ENCODE measurements at regions not wholly inside any gene's neighbourhood (a gene's known extent, or its start where the extent isn't known, plus 50 kb on each side); places are given as distances from the start of the nearest gene placed in this dataset.

GRCh38 chr12:30466093-30466585 lies 229.5 kb downstream of the IPO8 start:
- TF ChIP-seq POLR2A (IDR thresholded peaks at IDR 0.05), result no peak
- TF ChIP-seq, protein P1, sequence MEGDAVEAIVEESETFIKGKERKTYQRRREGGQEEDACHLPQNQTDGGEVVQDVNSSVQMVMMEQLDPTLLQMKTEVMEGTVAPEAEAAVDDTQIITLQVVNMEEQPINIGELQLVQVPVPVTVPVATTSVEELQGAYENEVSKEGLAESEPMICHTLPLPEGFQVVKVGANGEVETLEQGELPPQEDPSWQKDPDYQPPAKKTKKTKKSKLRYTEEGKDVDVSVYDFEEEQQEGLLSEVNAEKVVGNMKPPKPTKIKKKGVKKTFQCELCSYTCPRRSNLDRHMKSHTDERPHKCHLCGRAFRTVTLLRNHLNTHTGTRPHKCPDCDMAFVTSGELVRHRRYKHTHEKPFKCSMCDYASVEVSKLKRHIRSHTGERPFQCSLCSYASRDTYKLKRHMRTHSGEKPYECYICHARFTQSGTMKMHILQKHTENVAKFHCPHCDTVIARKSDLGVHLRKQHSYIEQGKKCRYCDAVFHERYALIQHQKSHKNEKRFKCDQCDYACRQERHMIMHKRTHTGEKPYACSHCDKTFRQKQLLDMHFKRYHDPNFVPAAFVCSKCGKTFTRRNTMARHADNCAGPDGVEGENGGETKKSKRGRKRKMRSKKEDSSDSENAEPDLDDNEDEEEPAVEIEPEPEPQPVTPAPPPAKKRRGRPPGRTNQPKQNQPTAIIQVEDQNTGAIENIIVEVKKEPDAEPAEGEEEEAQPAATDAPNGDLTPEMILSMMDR (IDR thresholded peaks at IDR 0.05), result no peak
